ENCODE measurements at regions not wholly inside any gene's neighbourhood (a gene's known extent, or its start where the extent isn't known, plus 50 kb on each side); places are given as distances from the start of the nearest gene placed in this dataset.

DNA sequence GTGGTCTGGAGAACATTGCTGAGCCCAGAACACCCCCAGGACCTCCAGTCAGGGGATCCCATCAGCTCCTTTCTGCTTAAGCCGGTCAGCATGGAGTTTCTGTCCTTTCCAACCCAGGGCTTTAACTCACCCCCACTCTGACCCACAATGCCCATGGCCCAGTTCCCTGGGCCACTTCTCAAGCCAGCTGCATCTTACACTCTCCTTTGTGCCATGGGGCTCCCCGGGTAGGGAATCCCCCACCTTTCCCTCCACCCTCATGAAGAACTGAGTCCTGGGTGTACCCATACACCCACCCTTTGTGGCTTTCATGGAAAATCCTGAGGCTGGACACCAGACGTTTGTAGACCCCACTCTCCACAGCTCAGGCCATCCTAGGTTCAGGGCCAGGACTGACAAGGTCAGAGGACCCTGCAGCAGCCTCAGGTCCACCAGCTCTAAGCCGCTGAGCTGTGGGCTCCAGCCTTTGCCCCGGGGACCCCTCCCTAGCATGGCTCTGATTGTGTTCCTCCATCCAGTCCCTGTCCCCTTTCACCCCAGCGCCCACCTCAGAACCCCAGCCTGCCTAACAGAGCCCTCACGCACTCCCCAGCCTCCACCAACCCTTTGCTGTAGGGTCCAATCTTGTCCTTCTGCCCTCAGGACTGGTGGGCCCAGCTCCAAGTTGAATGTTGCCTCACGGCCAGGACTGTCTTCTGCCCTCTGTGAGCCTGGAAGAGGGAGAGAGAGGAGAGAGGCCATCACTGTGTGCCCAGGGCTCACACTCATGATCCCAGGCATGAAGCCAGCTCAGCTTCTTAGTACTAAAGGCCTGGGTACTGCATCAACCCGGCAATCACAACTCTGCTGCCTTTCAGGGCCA is 394.8 kb downstream of the MATN1 start:
- no peak for DNase-seq

DNA sequence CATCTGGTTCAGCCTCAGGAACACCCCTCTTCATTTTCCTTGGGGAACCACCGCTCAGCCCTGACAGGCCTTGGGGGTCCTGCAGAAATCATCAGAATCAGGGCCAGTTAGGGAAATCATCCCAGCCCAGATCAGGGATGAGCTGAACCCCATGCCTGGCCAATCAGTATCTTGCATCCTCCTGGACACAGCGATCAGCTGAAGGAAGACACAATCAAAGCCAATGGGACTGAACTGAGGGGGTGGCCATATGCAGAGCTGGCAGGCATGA is 395.4 kb downstream of the MATN1 start:
- DNase-seq, result no peak

DNA sequence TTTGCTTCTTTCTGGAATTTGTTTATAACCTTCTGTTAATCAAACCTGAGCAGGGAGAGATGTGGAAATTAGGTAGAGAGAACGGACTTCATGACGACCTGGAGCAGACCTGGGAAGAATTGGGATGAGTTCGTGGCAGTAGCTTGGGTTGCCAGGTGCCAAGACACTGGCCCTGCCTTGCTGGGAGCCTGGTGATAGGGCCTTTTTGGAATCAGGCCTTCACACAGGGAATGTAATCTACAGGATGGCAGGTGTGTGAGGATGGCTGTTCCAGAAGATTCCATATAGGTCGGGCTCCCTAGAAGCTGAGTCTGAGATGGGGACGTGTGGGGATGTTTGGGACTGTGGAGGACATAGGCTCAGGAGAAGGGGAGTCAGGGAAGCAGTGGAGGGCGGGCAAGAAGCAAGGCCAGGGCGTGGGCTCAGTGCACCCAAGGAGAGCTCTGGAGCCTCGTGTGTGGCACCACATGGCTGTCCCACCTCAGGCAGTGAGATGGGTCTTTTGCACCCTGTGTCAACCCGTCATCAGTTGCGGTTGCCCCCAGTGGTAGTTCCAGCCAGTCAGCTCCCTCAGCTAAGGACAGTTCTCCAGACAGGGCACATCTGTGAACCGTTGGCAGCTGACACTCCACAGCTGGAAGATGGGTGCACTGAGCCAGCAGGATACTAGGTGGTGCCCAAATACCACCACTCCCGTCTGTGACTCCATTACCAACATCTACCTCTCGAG is 395.9 kb downstream of the MATN1 start:
- no peak for DNase-seq

DNA sequence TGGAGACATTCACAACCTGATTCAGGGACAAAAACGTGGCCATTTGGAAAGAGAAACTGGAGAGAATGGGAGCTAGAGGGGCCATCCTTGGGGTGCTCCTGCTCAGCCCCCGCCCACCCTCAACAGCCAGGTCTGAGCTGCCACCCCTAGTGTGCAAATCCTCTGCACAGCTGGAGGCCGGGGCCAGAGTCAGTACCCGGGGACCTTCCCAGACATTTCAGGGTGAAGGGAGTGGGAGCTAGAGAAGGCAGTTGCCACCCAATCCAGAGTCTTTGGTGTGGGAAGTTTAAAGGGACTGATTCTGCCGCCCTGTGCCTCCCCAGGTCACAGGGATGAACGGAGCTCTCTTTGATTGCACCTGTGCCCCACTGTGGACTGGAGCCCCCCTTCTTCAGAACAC is 397.4 kb downstream of the MATN1 start:
- DNase-seq, result no peak

DNA sequence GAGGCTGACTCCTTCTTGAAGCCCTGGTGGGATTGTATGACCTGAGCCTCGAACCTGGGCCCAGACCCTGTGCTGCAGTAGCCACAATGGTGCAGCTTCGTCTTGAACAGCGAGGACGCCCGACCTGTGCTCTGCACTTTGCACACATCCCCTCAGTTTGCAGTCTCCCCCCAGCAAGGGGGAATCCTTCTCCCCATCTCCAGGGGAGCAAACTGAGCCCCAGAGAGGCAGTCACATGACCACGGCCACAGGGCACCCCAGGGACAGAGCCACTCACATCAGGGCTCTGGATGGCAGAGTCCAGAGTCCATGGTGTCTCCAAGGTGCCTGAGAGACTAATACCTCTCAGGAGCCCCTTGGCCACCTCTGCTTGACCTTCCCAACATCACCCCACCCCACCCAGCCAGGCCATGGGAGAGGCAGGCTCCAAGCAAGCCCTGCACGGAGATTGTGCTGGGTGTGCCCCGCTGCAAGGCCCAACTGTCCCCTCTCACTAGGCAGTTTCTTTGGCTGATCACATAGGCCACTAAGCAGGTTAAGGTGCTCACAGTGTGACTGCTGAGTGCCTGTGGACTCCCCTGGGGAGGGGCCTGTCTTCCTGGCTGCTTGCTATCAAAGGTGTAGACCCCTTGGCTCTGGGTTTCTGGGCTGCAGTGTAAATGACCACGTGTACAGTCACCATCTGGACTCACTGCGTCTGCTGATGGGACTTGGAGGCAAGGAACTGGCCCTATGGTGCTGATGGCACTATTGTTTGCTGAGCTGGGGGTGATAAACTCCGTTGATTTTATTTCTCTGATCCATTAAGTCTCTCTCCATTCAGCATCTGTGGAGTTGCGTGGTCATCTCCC is 398.1 kb downstream of the MATN1 start:
- no peak for DNase-seq

DNA sequence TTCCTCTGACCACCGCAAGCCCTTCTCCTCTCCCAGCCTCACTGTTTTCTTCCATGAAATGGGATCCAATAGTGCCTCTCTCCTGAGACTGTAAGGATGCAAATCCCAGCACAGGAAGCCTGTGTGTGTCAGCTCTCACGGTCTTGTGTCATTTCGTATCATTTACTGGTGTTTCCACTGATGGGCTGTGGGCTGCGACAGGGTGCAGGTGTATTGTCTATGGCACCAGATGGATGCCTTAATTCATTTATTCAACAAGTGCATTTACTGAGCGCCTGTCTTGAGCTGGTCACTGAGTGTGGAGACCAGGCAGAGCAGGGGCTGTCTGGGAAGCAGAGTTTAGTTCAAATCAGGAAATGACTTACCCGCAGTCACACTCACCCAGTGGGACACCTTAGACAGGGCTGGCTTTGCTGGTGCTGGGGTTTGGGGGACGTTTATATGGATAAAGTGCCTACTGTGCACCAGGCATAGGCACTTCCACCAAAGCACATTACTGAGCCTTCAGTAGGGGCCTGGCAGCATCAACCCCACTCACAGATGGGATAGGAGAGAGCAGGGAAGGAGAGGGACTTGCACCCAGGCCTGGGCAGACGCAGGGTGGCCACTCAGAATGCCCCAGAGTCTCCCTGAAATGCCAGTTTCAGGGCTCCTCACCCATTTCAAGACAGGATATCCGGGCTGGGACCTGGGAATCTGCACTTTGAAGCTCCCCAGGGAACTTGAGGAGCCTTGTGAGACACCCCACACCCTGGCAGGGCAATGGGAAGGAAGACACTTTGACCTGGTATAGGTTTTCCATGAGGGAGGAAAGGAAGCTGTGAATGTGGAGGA is 398.9 kb downstream of the MATN1 start:
- no peak for DNase-seq

DNA sequence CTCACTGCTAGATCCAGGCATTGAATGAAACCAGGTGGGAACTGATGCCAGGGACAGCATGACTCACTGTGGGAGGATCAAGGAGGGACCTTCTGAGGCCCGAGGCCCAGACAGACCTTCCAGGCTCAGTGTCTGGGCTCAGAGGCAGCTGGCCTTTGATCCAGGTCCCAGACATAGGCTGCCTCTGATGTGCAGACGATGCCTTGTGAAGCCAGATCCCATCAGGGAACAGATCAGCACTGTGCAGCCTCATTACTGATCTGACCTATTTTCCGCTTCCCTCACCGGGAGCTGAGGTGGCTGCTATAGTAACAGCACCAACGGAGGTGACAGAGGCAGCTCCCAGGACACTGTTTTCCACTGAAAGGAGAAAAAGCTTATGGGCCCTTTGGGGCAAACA is 399.5 kb downstream of the MATN1 start:
- no peak for DNase-seq

DNA sequence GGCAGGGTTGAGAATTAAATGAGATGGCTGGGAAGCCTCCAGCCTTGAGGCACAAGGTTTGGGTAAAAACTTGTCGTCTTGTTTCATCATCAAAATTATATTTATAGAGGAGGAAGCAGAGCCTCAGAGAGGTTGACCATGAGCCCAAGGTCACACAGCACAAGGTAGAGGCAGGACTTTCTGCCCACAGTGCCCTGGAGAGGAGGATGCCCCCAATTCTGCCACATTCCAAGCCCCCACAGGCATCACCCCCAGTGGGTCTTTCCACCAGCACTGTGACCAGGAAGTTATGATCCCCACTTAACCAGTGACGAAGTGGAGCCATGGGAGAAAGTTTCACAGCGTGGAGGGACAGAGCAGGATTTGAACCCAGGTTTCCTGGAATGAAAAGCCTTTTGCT is 400.0 kb downstream of the MATN1 start:
- no peak for DNase-seq

DNA sequence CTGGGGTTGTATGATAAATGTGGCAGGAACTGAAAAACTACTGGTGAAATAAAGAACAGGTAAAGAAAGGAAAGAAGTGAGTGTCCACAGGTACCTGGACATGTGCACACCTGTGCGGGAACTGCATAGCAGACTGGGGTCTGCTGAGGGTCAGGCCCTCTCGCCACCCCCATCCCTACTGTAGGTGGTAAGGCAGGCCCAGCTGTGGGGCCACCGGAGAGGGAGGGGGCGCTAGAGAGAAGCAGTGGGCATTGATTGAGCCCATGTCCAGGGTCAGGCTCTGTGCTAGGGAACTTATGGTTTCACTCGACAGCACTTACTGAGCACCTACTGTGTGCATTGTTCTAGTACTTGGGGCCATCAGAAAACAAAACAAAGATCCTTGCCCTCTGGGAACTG is 400.5 kb downstream of the MATN1 start:
- DNase-seq, result no peak

DNA sequence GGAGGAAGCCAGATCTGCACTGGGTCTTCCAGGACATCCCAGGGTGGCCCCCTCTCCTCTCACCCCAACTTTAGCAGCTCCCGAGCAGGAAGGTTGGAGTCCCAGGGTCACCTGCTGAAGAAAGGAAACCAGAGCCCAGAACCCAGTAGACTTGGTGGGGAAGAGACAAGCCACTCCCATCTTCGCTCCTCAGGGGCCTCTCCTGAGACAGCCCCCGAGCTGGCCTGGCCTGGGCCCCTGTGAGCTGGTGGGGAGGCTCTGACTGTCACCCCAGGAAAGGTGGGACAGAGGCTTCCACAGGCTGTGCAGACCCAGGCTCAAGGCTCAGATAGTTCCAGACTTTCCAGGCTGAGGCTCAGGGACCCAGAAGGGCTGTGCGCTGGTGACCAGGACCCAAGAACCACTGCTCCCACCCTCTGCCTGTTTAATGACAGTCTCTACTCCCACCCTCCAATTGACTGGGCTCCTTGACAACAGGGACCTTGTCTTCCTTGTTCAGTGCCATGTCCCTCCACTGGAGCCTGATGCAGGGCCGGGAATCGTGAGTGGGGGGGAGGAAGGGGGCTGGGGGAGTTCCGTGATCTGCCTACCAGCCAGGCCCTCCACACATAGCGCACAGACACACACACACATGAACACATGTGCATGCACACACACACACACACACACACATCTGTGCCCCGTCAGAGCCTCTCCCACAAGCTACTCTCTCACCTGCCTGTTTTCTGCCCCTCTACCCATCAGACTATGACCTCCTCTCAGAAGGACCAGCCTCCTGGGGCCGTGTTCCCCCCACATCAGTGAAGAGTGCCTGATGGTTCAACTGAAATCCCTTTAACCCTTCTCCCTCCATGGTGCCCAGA is 401.2 kb downstream of the MATN1 start:
- DNase-seq, result no peak

DNA sequence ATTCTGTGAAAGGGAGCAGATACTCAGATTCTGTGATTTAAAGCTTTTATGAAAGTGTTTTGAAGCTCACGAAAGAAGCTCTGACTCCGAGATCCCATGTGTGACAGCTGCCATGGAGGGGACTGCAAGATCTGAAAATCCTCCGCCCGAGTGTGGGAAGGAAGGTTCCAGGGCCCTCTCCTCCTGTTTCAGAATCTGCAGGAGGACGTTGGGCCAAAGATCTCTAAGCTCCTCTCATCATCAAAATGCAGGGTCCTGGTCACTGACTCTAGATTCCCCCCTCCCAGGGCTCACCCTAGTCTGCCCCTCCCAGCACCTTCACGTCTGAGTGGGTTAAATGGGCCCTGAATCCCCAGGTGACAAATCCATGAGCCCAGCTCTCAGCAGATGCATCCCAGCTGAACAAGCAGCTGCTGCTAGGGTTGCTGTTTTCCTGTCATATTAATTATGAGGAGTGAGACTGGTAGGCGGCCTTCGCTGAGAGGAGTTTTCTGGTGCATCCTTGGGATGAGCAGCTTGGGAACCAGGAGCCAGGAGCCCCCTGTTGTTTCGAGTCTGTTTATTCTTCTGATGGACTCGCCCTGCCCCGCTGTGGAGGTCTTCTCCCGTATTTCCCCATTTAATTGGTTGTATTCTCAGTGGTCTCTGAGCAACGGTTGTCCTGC is 402.0 kb downstream of the MATN1 start:
- no peak for DNase-seq

DNA sequence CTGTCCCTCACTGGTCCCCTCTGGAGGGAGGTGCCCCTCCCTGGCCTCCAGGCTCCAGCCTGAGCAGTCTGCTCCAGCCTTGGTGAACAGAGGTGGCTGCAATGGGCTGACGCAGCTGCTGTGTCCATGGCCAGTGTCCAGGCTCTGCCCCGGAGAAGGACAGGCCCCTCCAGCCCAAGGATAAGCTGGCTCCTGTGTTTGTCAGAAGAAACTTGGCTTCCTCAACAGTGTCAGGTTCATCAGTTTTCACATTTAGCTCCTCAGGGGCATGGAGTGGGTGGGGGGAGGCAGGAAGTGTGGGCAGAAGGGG is 402.8 kb downstream of the MATN1 start:
- DNase-seq, result no peak

DNA sequence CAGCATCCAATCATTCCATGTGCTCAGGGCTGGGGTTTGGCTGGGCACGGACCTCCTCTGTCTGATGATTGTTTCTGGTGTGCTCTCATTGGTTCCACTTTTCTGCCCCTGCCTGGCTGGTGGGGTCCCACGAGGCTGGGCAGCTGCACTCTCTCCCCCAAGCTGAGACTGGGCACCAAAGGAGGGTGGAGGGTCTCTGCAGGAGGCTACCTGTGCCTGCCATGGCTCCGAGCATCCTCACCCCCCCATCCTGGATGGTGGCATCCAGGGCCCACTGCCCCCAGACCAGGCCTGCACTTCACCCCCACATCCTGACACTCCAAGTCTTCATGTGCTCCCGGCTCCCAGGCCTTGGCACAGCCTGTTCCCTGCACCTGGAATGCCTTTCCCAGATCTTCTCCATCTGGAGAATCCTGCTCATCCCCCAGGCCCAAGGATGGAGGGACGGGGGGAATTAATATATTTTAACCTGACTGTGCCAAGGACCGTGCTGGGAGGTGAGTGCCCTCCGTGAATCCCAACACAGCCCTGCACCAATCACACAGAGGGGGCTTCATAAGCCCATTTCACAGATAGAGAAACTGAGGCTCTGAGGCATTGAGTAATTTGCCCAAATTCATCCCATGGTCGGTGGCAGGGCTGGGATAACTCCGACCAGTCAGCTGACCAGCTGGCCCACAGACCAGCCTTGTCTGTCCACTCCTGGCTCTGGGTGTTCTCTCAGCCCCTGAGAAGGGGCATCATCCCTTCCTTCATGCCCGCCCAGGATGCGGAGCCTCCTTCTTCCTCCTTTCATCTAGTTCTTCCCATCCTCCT is 403.4 kb downstream of the MATN1 start:
- DNase-seq, result no peak

DNA sequence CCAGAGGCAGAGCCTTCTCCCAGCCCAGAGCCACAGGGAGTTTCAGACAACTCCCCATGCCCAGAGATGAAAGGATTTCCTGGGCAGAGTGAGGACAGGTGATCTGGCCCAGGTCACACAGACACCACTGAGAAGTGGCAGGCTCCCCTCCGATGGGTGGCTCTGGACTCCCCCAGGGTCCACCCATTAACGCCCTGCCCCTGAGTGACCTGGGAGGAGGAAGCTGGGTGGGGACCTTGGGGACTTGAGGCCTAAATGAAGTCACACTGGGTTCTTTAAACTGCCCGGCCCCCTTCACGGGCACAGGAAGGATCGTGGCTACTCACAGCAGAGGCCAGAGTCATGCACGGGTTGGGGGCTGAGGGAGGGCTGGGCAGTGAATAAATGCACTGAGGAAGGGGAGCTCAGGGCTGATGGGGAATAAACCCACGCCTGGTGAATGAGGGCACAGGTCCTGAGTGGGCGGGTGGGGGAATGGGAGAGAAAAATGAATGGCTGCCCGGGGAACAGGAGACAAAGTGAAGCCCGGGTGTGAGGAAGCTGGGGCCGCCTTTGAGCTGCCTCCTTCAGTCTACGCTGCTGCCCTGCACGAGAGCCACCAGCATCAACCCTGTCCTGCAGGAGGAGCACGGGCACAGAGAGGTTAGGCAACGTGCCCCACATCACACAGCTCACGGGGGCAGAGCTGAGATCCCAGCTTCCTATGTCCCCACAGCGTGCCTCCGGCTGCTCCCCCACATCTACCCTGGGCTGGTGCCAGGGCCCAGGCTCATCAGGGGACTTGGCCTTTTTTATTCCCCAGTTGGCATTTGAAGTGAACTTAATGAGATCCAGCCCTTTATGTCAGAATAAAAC is 404.3 kb downstream of the MATN1 start:
- DNase-seq, result no peak

DNA sequence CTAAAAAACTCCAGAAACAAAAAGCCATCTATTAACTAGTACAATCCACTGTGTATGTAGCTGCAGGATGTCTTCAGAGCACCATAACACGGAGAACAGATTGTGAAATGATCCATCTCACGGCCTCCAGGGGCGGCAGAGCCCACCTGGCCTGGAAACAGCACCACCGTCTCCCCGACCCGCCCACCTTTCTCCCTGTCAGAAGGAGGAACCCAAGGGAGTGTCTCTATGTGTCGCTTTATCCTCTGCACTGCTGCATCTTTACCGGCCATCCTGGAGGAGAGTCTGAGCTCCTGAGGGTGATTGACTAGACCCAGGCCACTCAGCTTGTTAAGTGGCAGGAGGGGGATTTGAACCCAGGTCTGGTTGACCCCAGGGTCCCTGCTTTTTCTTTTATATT is 405.0 kb downstream of the MATN1 start:
- no peak for DNase-seq

DNA sequence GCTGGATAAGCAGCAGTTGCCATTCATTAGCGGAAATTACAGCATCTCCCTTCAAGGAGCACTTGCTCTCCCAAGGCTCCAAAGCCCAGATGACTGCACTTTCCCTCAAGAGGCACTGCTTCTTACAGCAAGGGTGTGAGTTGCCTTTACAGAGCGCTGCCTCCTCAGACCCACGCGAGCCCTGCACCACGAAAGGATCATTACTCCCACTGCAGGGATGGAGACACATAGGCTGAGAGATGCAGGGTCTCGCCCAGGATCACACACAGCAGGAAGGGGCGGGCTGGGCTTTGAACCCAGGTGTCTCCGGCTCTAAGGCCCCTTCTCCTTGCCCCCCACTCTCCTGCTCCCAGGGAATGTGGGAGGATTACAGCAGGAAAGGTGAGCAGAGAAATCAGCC is 405.5 kb downstream of the MATN1 start:
- no peak for DNase-seq

DNA sequence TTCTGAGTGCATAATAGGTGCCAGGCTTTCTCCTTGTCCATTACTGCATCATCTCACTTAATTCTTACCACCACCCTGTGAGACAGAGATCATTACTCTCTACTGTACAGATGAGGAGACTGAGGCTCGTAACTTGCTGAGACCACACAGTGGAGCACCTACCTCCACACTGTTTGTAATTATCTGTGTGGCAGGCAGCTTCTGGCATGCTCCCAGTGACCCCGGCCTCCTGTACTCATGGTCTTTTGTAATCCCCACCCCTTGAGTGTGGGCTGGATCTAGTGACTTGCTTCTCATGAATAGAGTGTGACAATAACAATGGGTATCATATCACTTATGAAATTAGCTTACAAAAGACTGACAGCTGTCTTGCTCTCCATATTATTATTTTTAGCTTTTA is 407.3 kb downstream of the MATN1 start:
- no peak for DNase-seq

DNA sequence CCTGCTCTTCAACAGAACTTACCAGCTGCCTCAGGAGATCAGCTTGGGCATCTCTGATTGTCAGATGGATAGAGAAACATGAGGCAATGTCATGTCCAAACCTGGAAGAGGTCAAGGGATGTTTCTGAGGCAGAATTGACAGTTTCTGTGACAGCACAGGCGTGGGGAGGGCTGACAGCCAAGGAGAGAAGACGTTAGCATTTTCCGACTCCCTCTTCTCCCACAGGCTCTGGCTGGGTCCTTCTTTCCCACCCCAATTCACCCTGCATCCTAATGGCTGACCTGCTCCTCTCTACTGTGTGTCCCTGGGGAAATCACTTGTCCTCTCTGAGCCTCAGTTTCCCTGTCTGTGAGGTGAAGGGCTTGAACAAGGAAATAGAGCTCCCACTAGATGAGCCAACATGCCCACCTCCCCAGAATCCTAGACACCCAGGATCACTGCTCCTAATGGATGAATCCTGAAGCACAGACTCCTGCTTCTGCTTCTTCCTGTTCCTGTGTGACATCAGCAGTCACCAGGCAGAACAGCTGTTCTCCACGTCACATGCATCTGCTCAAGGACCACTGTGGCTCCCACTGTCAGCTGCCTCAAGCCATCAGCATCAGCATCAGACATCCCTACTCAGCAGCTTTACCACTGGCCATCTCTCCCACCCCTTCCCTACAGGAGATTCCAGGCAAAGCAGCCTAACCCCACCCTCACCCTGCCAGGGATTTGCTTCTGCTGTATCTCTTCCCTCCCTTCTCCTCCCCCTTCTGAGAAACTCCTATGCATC is 408.0 kb downstream of the MATN1 start:
- DNase-seq, result peak; percentile 17 to 21

DNA sequence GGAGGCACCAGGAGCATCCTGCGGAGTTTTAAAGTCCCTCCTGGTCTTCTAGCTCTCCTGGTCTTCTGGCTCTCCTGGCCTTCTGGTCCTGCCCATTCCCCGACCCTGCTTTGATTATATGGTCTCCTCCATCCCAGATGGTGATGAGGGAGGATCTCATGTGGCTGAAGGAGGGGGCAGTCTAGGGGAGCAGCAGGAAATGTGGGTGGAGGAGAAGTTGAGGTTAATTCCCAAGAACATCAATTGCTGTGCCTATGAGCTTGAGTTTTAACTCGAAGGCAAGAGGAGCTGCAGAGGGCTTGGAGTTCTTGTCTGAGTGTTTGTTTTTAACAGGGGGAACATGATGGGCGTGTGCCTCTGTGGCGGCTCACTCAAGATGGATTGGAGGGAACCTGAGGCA is 408.8 kb downstream of the MATN1 start:
- no peak for DNase-seq

Measured in inflammatory macrophage (primary cell).